C4-2B (cell line): ENCODE measurements at regions not wholly inside any gene's neighbourhood (a gene's known extent, or its start where the extent isn't known, plus 50 kb on each side); places are given as distances from the start of the nearest gene placed in this dataset.

Experiments
- H3K27ac ChIP-seq: fragments of 450-650 bp; 2 replicates; pipeline ENCODE4 v1.5.1; 2017
- CTCF ChIP-seq: fragments of 450-650 bp; conservative IDR thresholded peaks from 2 replicates; pipeline ENCODE4 v1.5.1; 2017; ENCODE audit warnings: mild to moderate bottlenecking
- ZFX ChIP-seq: fragments of 450-650 bp; IDR thresholded peaks from 2 replicates; pipeline ENCODE4 v1.6.1; 2017

- TF ChIP-seq ZFX, result no peak
- no peak for TF ChIP-seq CTCF
- H3K27ac ChIP-seq, result no peak overlapping the region
Measured at GRCh38 chr10:33884604-33885003, 550.1 kb upstream of the NRP1 start.

GRCh38 chr10:33883881-33884280, 549.4 kb upstream of the NRP1 start:
- no peak overlapping the region for H3K27ac ChIP-seq
- TF ChIP-seq CTCF (no peak), ZFX (no peak)

DNA sequence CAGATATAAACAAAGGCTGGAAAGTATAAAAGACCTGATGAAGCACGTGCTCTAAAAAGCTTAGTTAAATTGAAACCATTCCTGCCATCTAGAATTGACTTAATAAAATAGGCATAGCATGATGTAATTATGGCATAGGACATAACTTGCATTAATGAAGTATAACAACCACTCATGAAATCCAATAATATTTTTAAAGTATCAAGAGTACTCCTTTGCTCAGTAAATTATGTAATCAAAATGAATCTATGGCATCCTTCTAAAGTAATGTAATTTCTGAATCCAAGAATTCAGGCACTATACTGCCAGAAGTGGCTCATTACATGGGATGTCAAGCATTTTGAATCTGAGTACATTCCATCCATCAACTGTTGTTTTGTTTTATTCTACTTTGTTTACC, 548.5 kb upstream of the NRP1 start:
- H3K27ac ChIP-seq, result no peak overlapping the region
- no peak for TF ChIP-seq CTCF
- no peak for TF ChIP-seq ZFX

- TF ChIP-seq ZFX, result no peak
- H3K27ac ChIP-seq, result no peak overlapping the region
Measured at GRCh38 chr10:33880291-33880690, 545.8 kb upstream of the NRP1 start.

- TF ChIP-seq ZFX, result no peak
- TF ChIP-seq CTCF, result no peak
- no peak overlapping the region for H3K27ac ChIP-seq
Measured at GRCh38 chr10:33878238-33878786, 543.8 kb upstream of the NRP1 start.

DNA sequence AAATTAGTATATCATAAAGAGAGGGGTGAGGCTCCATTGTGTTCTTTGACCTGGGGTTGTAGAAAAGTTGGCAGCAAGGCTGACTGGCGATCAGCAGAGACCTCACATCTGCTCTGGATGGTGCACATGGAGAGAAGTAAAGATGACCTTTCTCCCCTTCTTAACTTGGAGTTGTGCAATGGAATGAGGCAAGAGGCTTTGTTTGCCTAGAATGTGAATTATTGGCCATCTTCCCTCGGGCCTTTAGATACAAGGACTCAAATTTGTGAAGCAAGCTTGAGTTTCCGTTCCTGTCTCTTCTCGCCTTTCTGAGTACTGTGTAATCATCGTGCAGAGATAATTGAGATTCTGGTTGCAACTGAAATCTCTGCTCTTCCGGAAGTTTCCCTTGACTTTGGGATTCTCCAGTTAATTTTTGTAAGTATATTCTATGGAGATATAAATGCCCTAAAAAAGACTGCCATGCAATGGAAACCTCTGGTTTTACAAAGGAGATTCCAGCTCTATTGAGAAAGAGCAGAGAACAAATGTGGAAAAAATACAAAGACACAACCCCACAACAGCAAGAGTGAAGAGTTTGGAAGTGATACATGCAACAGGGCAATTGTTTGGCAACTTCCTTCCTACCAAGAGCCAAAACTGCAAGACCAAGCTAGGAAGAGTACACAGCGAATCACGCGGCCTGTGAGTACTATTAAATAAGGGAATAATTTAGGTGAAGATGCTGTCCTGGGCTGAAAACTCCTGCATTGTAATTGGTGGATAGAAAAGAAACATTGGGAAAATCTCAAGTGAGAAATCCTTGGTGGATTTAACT, 542.3 kb upstream of the NRP1 start:
- no peak overlapping the region for H3K27ac ChIP-seq
- TF ChIP-seq ZFX, result no peak
- no peak for TF ChIP-seq CTCF

- TF ChIP-seq ZFX, result no peak
Measured at GRCh38 chr10:33875924-33876583, 541.6 kb upstream of the NRP1 start.

GRCh38 chr10:33871061-33871956, 536.8 kb upstream of the NRP1 start:
- H3K27ac ChIP-seq, result no peak overlapping the region
- no peak for TF ChIP-seq ZFX
- no peak for TF ChIP-seq CTCF

More at GRCh38 chr10:33875924-33876583, 541.6 kb upstream of the NRP1 start:
- H3K27ac ChIP-seq, result no peak overlapping the region
